ENCODE measurements at regions not wholly inside any gene's neighbourhood (a gene's known extent, or its start where the extent isn't known, plus 50 kb on each side); places are given as distances from the start of the nearest gene placed in this dataset.

DNA sequence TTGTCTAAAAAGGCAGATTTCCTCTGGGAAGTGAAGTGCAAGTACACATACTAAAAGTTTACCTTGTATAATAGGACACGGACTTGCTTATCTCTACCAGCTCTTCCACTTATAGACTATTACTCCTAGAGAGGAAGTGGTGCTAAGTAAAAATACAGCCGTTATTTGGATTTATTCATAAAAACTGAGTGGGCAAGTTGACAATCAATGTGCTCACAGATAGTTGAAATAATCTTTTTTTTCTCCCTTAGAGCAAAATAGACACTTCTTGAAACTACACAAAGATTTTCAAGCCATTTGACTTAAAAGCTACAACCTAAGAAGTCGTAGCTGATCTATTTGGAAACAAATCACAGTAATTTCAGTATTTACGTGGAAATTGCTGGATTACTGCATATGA lies 2584.7 kb upstream of the PCDH20 start:
- Histone ChIP-seq H3K9me3 (no peaks in the 10 kb centered on the region), H3K27ac (no peak overlapping the region), H3K27me3 (ENCODE audit: low read depth) (no peaks in the 10 kb centered on the region), H3K4me3 (no peak overlapping the region), H3K36me3 (no peaks in the 10 kb centered on the region), H3K4me1 (no peaks in the 10 kb centered on the region)
- ATAC-seq (no peak), DNase-seq (no peak)
- intact Hi-C loops (cut with DNase I): no loop called here
- TF ChIP-seq, protein P1, sequence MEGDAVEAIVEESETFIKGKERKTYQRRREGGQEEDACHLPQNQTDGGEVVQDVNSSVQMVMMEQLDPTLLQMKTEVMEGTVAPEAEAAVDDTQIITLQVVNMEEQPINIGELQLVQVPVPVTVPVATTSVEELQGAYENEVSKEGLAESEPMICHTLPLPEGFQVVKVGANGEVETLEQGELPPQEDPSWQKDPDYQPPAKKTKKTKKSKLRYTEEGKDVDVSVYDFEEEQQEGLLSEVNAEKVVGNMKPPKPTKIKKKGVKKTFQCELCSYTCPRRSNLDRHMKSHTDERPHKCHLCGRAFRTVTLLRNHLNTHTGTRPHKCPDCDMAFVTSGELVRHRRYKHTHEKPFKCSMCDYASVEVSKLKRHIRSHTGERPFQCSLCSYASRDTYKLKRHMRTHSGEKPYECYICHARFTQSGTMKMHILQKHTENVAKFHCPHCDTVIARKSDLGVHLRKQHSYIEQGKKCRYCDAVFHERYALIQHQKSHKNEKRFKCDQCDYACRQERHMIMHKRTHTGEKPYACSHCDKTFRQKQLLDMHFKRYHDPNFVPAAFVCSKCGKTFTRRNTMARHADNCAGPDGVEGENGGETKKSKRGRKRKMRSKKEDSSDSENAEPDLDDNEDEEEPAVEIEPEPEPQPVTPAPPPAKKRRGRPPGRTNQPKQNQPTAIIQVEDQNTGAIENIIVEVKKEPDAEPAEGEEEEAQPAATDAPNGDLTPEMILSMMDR (IDR thresholded peaks at IDR 0.05): no peak

DNA sequence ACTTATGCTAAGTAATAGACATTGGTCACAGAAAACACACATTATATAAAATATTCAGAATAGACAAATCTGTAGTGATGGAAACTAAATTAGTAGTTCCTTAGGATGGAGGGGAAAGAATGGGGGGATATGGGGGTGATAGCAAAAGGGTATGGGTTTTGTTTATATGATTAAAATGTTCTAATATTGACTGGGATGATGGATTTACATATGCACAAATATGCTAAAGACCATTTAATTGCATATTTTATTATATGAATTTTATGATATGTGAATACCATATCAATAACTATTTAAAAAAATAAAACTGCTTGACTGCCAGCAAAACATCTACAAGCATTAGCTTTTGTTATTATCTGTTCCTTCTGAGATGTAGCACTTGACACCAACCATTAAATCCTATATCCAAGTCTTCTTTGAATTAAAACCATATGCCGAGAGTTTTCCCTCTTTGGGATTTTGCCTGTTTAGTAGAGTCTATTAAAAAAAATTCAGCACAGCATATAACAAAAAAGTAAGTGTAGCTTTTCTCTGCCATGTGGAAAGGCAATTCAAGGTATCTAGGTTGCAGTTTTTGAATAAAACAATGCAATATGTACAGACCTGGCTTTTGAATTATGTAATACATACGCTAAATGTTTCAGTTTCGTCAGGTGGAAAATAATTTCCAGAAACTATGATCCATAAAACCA lies 2584.1 kb upstream of the PCDH20 start:
- intact Hi-C loops (cut with DNase I): no loop called here
- Histone ChIP-seq H3K27me3 (ENCODE audit: low read depth) (no peaks in the 10 kb centered on the region), H3K36me3 (no peaks in the 10 kb centered on the region), H3K4me3 (no peak overlapping the region), H3K9me3 (no peaks in the 10 kb centered on the region), H3K27ac (no peak overlapping the region), H3K4me1 (no peaks in the 10 kb centered on the region)
- TF ChIP-seq, protein P1 (IDR thresholded peaks at IDR 0.05): no peak
- ATAC-seq (no peak), DNase-seq (no peak)

DNA sequence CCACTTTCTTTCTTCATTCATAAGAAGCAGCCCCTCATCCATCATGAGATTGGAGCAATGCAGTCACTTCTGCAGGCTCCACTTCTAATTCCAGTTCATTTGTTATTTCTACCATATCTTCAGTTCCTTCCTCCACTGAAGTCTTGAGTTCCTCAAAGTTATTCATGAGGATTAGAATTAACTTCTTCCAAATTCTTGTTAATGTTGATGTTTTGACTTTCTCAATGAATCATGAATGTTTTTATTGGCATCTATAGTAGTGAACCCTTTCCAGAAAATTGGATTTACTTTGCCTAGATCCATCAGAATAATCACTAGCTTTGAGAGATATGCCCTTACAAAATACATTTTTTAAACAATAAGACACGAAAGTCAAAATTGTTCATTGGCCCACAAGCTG lies 2567.7 kb upstream of the PCDH20 start:
- Histone ChIP-seq H3K4me3 (no peak overlapping the region), H3K36me3 (no peaks in the 10 kb centered on the region), H3K27ac (no peak overlapping the region), H3K27me3 (ENCODE audit: low read depth) (no peaks in the 10 kb centered on the region), H3K4me1 (no peaks in the 10 kb centered on the region), H3K9me3 (no peaks in the 10 kb centered on the region)
- intact Hi-C loops (cut with DNase I): no loop called here
- TF ChIP-seq, protein P1 (IDR thresholded peaks at IDR 0.05): no peak
- no peak for ATAC-seq
- no peak for DNase-seq

DNA sequence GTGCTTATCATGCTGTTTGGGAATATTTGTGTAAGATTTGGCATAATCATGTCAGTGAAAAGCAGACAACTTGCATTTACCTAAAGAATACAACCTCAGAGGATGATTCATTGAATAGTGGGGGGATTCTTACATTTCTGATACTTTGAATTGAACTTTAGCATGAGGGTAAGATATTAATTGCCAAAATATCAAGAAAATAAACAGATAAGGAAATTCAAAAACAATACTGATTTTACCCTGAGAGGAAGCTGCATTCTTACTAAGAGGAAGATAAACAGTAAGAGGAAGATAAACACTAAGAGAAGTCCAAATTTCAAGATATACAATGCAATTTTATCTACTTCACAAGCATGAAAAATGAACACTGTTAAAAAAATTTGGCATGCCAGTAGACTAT lies 2564.3 kb upstream of the PCDH20 start:
- TF ChIP-seq, protein P1 (IDR thresholded peaks at IDR 0.05): no peak
- Histone ChIP-seq H3K27ac (no peak overlapping the region), H3K4me1 (no peaks in the 10 kb centered on the region), H3K27me3 (ENCODE audit: low read depth) (no peaks in the 10 kb centered on the region), H3K9me3 (no peaks in the 10 kb centered on the region), H3K36me3 (no peaks in the 10 kb centered on the region), H3K4me3 (no peak overlapping the region)
- intact Hi-C loops (cut with DNase I): no loop called here
- DNase-seq: no peak
- ATAC-seq: no peak

DNA sequence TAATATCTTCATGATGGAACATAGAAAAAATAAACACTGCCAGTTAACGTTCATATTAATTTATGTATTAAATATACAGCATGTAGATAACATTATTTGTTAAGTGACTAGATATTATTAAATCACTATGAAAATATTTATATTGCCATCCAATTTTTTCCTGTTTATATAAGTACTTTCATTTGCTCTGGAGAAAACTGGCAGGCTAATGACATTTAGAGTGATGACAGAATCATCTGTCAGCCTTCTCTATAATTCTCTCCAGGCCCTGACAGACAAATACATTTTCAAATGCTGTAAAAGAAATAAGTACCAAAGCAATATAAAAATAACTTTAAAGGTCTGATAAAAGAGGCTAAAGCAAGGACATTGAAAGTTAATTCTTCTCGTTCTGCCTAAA lies 2556.7 kb upstream of the PCDH20 start:
- ATAC-seq (no peak), DNase-seq (no peak)
- intact Hi-C loops (cut with DNase I): no loop called here
- H3K4me1 ChIP-seq: no peaks in the 10 kb centered on the region
- no peaks in the 10 kb centered on the region for H3K36me3 ChIP-seq
- H3K27me3 ChIP-seq (ENCODE audit: low read depth): no peaks in the 10 kb centered on the region
- no peak overlapping the region for H3K4me3 ChIP-seq
- H3K9me3 ChIP-seq: no peaks in the 10 kb centered on the region
- TF ChIP-seq, protein P1 (IDR thresholded peaks at IDR 0.05): no peak
- no peak overlapping the region for H3K27ac ChIP-seq

Data from lower lobe of right lung (tissue), 2 donors.